ENCODE measurements at regions not wholly inside any gene's neighbourhood (a gene's known extent, or its start where the extent isn't known, plus 50 kb on each side); places are given as distances from the start of the nearest gene placed in this dataset.

DNA sequence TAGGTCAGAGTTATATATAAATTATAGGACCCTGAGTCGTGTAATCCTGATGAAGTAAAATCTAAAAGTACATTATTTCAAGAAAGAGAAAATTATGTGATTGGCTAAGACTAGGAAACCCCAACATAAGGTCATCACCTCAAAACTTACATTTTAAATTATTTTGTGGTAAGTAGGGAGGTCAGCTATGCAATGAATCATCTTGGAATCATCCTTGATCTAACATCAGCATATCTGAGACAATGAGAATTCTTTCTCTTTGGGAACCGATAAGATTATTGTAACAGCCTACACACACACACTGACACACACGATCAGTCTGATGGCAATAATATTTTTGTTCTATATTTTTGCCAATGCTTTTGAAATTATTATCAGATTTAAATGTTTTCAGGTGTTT is 904.8 kb upstream of the CHAC2 start:
- TF ChIP-seq, protein P1, sequence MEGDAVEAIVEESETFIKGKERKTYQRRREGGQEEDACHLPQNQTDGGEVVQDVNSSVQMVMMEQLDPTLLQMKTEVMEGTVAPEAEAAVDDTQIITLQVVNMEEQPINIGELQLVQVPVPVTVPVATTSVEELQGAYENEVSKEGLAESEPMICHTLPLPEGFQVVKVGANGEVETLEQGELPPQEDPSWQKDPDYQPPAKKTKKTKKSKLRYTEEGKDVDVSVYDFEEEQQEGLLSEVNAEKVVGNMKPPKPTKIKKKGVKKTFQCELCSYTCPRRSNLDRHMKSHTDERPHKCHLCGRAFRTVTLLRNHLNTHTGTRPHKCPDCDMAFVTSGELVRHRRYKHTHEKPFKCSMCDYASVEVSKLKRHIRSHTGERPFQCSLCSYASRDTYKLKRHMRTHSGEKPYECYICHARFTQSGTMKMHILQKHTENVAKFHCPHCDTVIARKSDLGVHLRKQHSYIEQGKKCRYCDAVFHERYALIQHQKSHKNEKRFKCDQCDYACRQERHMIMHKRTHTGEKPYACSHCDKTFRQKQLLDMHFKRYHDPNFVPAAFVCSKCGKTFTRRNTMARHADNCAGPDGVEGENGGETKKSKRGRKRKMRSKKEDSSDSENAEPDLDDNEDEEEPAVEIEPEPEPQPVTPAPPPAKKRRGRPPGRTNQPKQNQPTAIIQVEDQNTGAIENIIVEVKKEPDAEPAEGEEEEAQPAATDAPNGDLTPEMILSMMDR (optimal IDR thresholded peaks at IDR 0.05 in 1 of 3, IDR thresholded peaks at IDR 0.05 in 1 of 3, conservative IDR thresholded peaks at IDR 0.05 in 1 of 3; ENCODE audit: extremely low read depth in 1 of 3, insufficient read depth in 2 of 3, low read length in 3 of 3), result no peak
- no peak for TF ChIP-seq EZH2 (IDR thresholded peaks at IDR 0.05; ENCODE audit: low read length)
